ENCODE measurements at regions not wholly inside any gene's neighbourhood (a gene's known extent, or its start where the extent isn't known, plus 50 kb on each side); places are given as distances from the start of the nearest gene placed in this dataset.

- intact Hi-C loops (cut with DNase I), result no loop called here
- Histone ChIP-seq H3K27ac (no peak overlapping the region), H3K27me3 (no peaks in the 10 kb centered on the region), H3K4me1 (no peaks in the 10 kb centered on the region), H3K9me3 (no peaks in the 10 kb centered on the region), H3K4me3 (no peak overlapping the region), H3K36me3 (no peaks in the 10 kb centered on the region)
- DNase-seq (ENCODE audit: low spot score in 2 of 2), result no peak
- TF ChIP-seq CTCF (IDR thresholded peaks at IDR 0.05), result no peak
Measured at GRCh38 chr5:136864960-136865359, 499.6 kb upstream of the TRPC7 start.

GRCh38 chr5:136856648-136857047, 491.3 kb upstream of the TRPC7 start:
- Histone ChIP-seq H3K27ac (no peak overlapping the region), H3K4me3 (no peak overlapping the region), H3K9me3 (no peaks in the 10 kb centered on the region), H3K36me3 (no peaks in the 10 kb centered on the region), H3K4me1 (no peaks in the 10 kb centered on the region), H3K27me3 (no peaks in the 10 kb centered on the region)
- intact Hi-C loops (cut with DNase I), result no loop called here
- DNase-seq (ENCODE audit: low spot score in 2 of 2), result no peak
- no peak for TF ChIP-seq CTCF (IDR thresholded peaks at IDR 0.05)

- no peaks in the 10 kb centered on the region for H3K9me3 ChIP-seq
- intact Hi-C loops (cut with DNase I), result no loop called here
- no peak for TF ChIP-seq CTCF (IDR thresholded peaks at IDR 0.05)
Measured at GRCh38 chr5:136853971-136854370, 488.6 kb upstream of the TRPC7 start.

GRCh38 chr5:136840601-136841000, 475.3 kb upstream of the TRPC7 start:
- Histone ChIP-seq H3K27me3 (no peaks in the 10 kb centered on the region), H3K4me3 (no peak overlapping the region), H3K36me3 (no peaks in the 10 kb centered on the region), H3K4me1 (no peaks in the 10 kb centered on the region), H3K27ac (no peak overlapping the region), H3K9me3 (no peaks in the 10 kb centered on the region)
- intact Hi-C loops (cut with DNase I), result no loop called here
- no peak for DNase-seq (ENCODE audit: low spot score in 2 of 2)
- TF ChIP-seq CTCF (IDR thresholded peaks at IDR 0.05), result no peak

More at GRCh38 chr5:136853971-136854370, 488.6 kb upstream of the TRPC7 start:
- no peak overlapping the region for H3K4me3 ChIP-seq
- H3K36me3 ChIP-seq, result no peaks in the 10 kb centered on the region
- H3K4me1 ChIP-seq, result no peaks in the 10 kb centered on the region
- no peak for DNase-seq (ENCODE audit: low spot score in 2 of 2)
- H3K27ac ChIP-seq, result no peak overlapping the region
- H3K27me3 ChIP-seq, result no peaks in the 10 kb centered on the region

GRCh38 chr5:136836093-136836492, 470.7 kb upstream of the TRPC7 start:
- no peak for TF ChIP-seq CTCF (IDR thresholded peaks at IDR 0.05)
- Histone ChIP-seq H3K27me3 (no peaks in the 10 kb centered on the region), H3K9me3 (no peaks in the 10 kb centered on the region), H3K4me1 (no peaks in the 10 kb centered on the region), H3K36me3 (no peaks in the 10 kb centered on the region), H3K4me3 (no peak overlapping the region), H3K27ac (no peak overlapping the region)
- intact Hi-C loops (cut with DNase I), result no loop called here
- DNase-seq (ENCODE audit: low spot score in 2 of 2), result no peak

GRCh38 chr5:136820848-136821247, 455.5 kb upstream of the TRPC7 start:
- no peak for DNase-seq (ENCODE audit: low spot score in 2 of 2)
- H3K27me3 ChIP-seq, result no peaks in the 10 kb centered on the region
- no peak overlapping the region for H3K27ac ChIP-seq
- TF ChIP-seq CTCF (IDR thresholded peaks at IDR 0.05), result no peak
- intact Hi-C loops (cut with DNase I), result no loop called here
- H3K4me3 ChIP-seq, result no peak overlapping the region
- no peaks in the 10 kb centered on the region for H3K9me3 ChIP-seq
- H3K4me1 ChIP-seq, result no peaks in the 10 kb centered on the region
- no peaks in the 10 kb centered on the region for H3K36me3 ChIP-seq

Data from ascending aorta (tissue), 2 donors.